IMR-90 (cell line): ENCODE measurements at regions not wholly inside any gene's neighbourhood (a gene's known extent, or its start where the extent isn't known, plus 50 kb on each side); places are given as distances from the start of the nearest gene placed in this dataset.

Source experiments
- ATAC-seq: fragments of 200-7000 bp; cut with Tn5 transposase; 2 replicates; pipeline ENCODE4 v1.9.1; 2020; ENCODE audit warnings: low read depth, mild to moderate bottlenecking, moderate library complexity
- BruUV-seq: library from RNA; stranded (reverse); fragments of 400-500 nt; replicated peaks from 2 replicates; lab custom pipeline; 2021; lab: Mats Ljungman, UMichigan
- CTCF ChIA-PET: fragments of 300-600 bp; formaldehyde crosslinking; extraction: SDS; loops from one replicate; lab custom pipeline; 2021; ENCODE audit warnings: antibody characterized with exemption; lab: Yijun Ruan, JAX
- POLR2A ChIA-PET: fragments of 300-600 bp; sonication (Branson Sonifier 250); formaldehyde crosslinking; loops from one replicate; lab custom pipeline; 2022; ENCODE audit warnings: antibody characterized with exemption; ENCODE audit not compliant: unreplicated experiment; lab: Charles Lee
- DNase-seq: peaks from one replicate; pipeline ENCODE4 v3.0.0; 2013
- H2AFZ ChIP-seq: replicated peaks from 2 replicates; pipeline ENCODE3; 2013; ENCODE audit warnings: low read length, mild to moderate bottlenecking; ENCODE audit not compliant: poor library complexity
- H2AK5ac ChIP-seq: 2 replicates; pipeline ENCODE4 v1.6.1; 2013; ENCODE audit warnings: low read depth, low read length, inconsistent platforms
- H2AK9ac ChIP-seq: replicated peaks from 2 replicates; pipeline ENCODE3; 2013; ENCODE audit warnings: mild to moderate bottlenecking, low read depth, low read length, moderate library complexity; ENCODE audit not compliant: poor library complexity
- H2BK120ac ChIP-seq: 2 replicates; pipeline ENCODE4 v1.6.1; 2013; ENCODE audit warnings: low read depth, low read length, inconsistent platforms
- H2BK15ac ChIP-seq: 3 replicates; pipeline ENCODE4 v1.6.1; 2013; ENCODE audit warnings: low read depth, low read length, inconsistent platforms
- H2BK20ac ChIP-seq: 2 replicates; pipeline ENCODE4 v1.6.1; 2013; ENCODE audit warnings: low read depth, mild to moderate bottlenecking, inconsistent platforms, low read length, moderate library complexity
- H2BK5ac ChIP-seq: 2 replicates; pipeline ENCODE4 v1.6.1; 2013; ENCODE audit warnings: mild to moderate bottlenecking, low read depth, low read length, inconsistent platforms; ENCODE audit not compliant: poor library complexity, severe bottlenecking
- H3K14ac ChIP-seq: replicated peaks from 2 replicates; pipeline ENCODE4 v1.6.1; 2013; ENCODE audit warnings: low read depth, low read length, inconsistent platforms
- H3K18ac ChIP-seq: 2 replicates; pipeline ENCODE4 v1.6.1; 2013; ENCODE audit warnings: low read depth, low read length, control low read depth
- H3K23ac ChIP-seq: 2 replicates; pipeline ENCODE4 v1.6.1; 2013; ENCODE audit warnings: low read depth, low read length, inconsistent platforms
- H3K27ac ChIP-seq: 2 replicates; pipeline ENCODE4 v1.5.1; 2013; ENCODE audit warnings: mild to moderate bottlenecking, control low read depth, low read length; ENCODE audit not compliant: insufficient read depth
- H3K27me3 ChIP-seq: 2 replicates; pipeline ENCODE4 v1.6.1; 2013; ENCODE audit warnings: low read length; ENCODE audit not compliant: control insufficient read depth, insufficient read depth
- H3K36me3 ChIP-seq: 2 replicates; pipeline ENCODE4 v1.6.1; 2013; ENCODE audit warnings: low read length, mixed read lengths; ENCODE audit not compliant: control insufficient read depth, insufficient read depth
- H3K4ac ChIP-seq: 2 replicates; pipeline ENCODE4 v1.6.1; 2013; ENCODE audit warnings: low read depth, low read length, inconsistent platforms
- H3K4me1 ChIP-seq: 2 replicates; pipeline ENCODE4 v1.6.1; 2013; ENCODE audit warnings: low read length, mixed read lengths; ENCODE audit not compliant: control insufficient read depth, insufficient read depth
- H3K4me2 ChIP-seq: 2 replicates; pipeline ENCODE4 v1.6.1; 2013; ENCODE audit warnings: low read depth, mild to moderate bottlenecking, control low read depth, low read length, moderate library complexity
- H3K4me3 ChIP-seq: 2 replicates; pipeline ENCODE4 v1.5.1; 2013; ENCODE audit warnings: low read depth, mild to moderate bottlenecking, control low read depth, low read length, moderate library complexity; ENCODE audit not compliant: insufficient read depth
- H3K56ac ChIP-seq: 2 replicates; pipeline ENCODE4 v1.6.1; 2013; ENCODE audit warnings: low read length, inconsistent platforms; ENCODE audit not compliant: insufficient read depth; ENCODE audit errors: extremely low read depth
- H3K79me1 ChIP-seq, 2 experiments: 2 replicates each; pipeline ENCODE4 v1.6.1; 2013; ENCODE audit warnings: low read length in 2 of 2, inconsistent platforms in 1 of 2, low read depth in 1 of 2
- H3K9ac ChIP-seq: 2 replicates; pipeline ENCODE4 v1.6.1; 2013; ENCODE audit warnings: low read depth, low read length, control low read depth
- H3K9me1 ChIP-seq: 2 replicates; pipeline ENCODE4 v1.6.1; 2013; ENCODE audit warnings: low read length, inconsistent platforms; ENCODE audit not compliant: insufficient read depth
- H3K9me3 ChIP-seq: 2 replicates; pipeline ENCODE4 v1.6.1; 2013; ENCODE audit warnings: low read length; ENCODE audit not compliant: control insufficient read depth, insufficient read depth
- H4K20me1 ChIP-seq: 2 replicates; pipeline ENCODE4 v1.6.1; 2013; ENCODE audit warnings: low read length, inconsistent platforms; ENCODE audit not compliant: insufficient read depth
- H4K5ac ChIP-seq: 2 replicates; pipeline ENCODE4 v1.6.1; 2013; ENCODE audit warnings: mild to moderate bottlenecking, low read depth, low read length, control low read depth
- H4K8ac ChIP-seq, 2 experiments: 2 replicates each; pipeline ENCODE4 v1.6.1; 2013; ENCODE audit warnings: low read depth in 2 of 2, low read length in 2 of 2, control low read depth in 1 of 2, inconsistent platforms in 1 of 2
- H4K91ac ChIP-seq: 2 replicates; pipeline ENCODE4 v1.6.1; 2013; ENCODE audit warnings: low read depth, low read length, inconsistent platforms; ENCODE audit not compliant: insufficient read depth
- BHLHE40 ChIP-seq: fragments of 150-350 bp; IDR thresholded peaks from 2 replicates; pipeline ENCODE4 v1.6.1; 2016; ENCODE audit warnings: mild to moderate bottlenecking, low read depth, low read length
- CEBPB ChIP-seq: IDR thresholded peaks from 2 replicates; pipeline ENCODE4 v1.6.1; 2012; ENCODE audit warnings: low read depth, low read length, improper control_type of control experiment
- CHD1 ChIP-seq: IDR thresholded peaks from 2 replicates; pipeline ENCODE4 v1.6.1; 2012; ENCODE audit warnings: low read depth, low read length, improper control_type of control experiment
- CTCF ChIP-seq: conservative IDR thresholded peaks from 2 replicates; pipeline ENCODE4 v1.5.1; 2012; ENCODE audit warnings: mild to moderate bottlenecking, low read depth, low read length, improper control_type of control experiment
- FOS ChIP-seq: fragments of 150-350 bp; IDR thresholded peaks from 2 replicates; pipeline ENCODE4 v1.6.1; 2016; ENCODE audit warnings: low read depth, low read length
- MAFK ChIP-seq: IDR thresholded peaks from 2 replicates; pipeline ENCODE4 v1.6.1; 2012; ENCODE audit warnings: low read depth, low read length, improper control_type of control experiment
- MAZ ChIP-seq: IDR thresholded peaks from 2 replicates; pipeline ENCODE4 v1.6.1; 2012; ENCODE audit warnings: low read depth, mild to moderate bottlenecking, low read length, improper control_type of control experiment, moderate library complexity, borderline replicate concordance
- MXI1 ChIP-seq: IDR thresholded peaks from 2 replicates; pipeline ENCODE4 v1.6.1; 2012; ENCODE audit warnings: low read depth, mild to moderate bottlenecking, low read length, moderate library complexity, borderline replicate concordance
- NFE2L2 ChIP-seq: fragments of 150-350 bp; IDR thresholded peaks from 2 replicates; pipeline ENCODE4 v1.6.1; 2016; ENCODE audit warnings: low read depth, mild to moderate bottlenecking, low read length
- POLR2A ChIP-seq: IDR thresholded peaks from 2 replicates; pipeline ENCODE4 v1.6.1; 2012; ENCODE audit warnings: mild to moderate bottlenecking, low read depth, low read length
- RAD21 ChIP-seq: IDR thresholded peaks from 2 replicates; pipeline ENCODE4 v1.6.1; 2012; ENCODE audit warnings: low read length, improper control_type of control experiment
- RCOR1 ChIP-seq: IDR thresholded peaks from 2 replicates; pipeline ENCODE4 v1.6.1; 2012; ENCODE audit warnings: mild to moderate bottlenecking, low read length, improper control_type of control experiment; ENCODE audit not compliant: insufficient replicate concordance
- RFX5 ChIP-seq: IDR thresholded peaks from 2 replicates; pipeline ENCODE4 v1.8.0; 2012; ENCODE audit warnings: low read depth, mild to moderate bottlenecking, low read length, moderate library complexity
- SMC3 ChIP-seq: fragments of 150-350 bp; IDR thresholded peaks from 2 replicates; pipeline ENCODE4 v1.6.1; 2016; ENCODE audit warnings: low read depth, mild to moderate bottlenecking, antibody characterized with exemption, low read length, moderate library complexity
- USF2 ChIP-seq: fragments of 150-350 bp; IDR thresholded peaks from 2 replicates; pipeline ENCODE4 v1.6.1; 2017; ENCODE audit warnings: mild to moderate bottlenecking, antibody characterized with exemption, low read length, low read depth
- WGBS, 2 experiments: methylation state at CpG; one replicate each; pipeline versions ENCODE4 v1.1.5 to v1.1.7; 2013; ENCODE audit warnings: missing lambda C conversion rate in 2 of 2; ENCODE audit not compliant: insufficient read length in 1 of 2; ENCODE audit errors: extremely low coverage in 2 of 2; 5-methylcytosine and 5-hydroxymethylcytosine counted together
- dilution Hi-C: fragments of 300-500 bp; cut with HindIII; formaldehyde crosslinking; loops from one replicate; pipeline ENCODE4 v1.14.3; 2018; ENCODE audit warnings: low sequenced_read_pairs; ENCODE audit not compliant: unreplicated experiment
- in situ Hi-C: fragments of 300-500 bp; cut with MboI; formaldehyde crosslinking; loops from 3 replicates; pipeline ENCODE4 v1.14.3; 2019; ENCODE audit warnings: low sequenced_read_pairs, inconsistent platforms, mixed read lengths
- intact Hi-C: fragments of 100-400 bp; cut with micrococcal nuclease; formaldehyde crosslinking; loops from 2 replicates; pipeline ENCODE4 v1.10.0; 2022
- TF ChIP-seq, protein P1 (sequence below): fragments of 150-350 bp; IDR thresholded peaks from 2 replicates; pipeline ENCODE4 v1.6.1; 2016; ENCODE audit warnings: low read depth, mild to moderate bottlenecking, low read length, moderate library complexity, borderline replicate concordance

DNA sequence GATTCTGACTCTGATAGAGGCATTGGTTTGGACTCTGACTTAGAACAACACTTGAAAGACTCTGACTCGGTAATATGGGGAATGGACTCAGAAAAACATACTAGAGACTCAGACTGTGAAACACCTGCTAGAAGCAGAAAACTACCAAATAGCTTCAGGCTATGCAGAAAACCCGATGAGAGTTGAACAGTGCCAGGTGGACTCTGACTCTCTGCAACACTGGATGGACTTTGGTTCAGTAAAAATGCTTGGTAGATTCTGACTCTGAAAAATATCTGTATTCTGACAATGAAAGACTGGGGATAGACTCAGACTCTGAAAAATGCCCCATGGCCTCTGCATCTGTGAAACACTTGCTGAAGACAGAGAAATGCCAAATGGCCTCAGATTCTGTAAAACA, 215.1 kb upstream of the HDX start:
- Histone ChIP-seq H3K4ac (no peak overlapping the region), H2AK9ac (no peak overlapping the region), H2AFZ (no peak overlapping the region), H2BK15ac (no peak overlapping the region), H3K14ac (no peak overlapping the region), H3K4me2 (no peak overlapping the region), H3K9me1 (no peaks in the 10 kb centered on the region), H2AK5ac (no peak overlapping the region), H2BK120ac (no peak overlapping the region), H3K56ac (no peak overlapping the region), H3K18ac (no peak overlapping the region), H4K8ac (no peak overlapping the region), H3K27me3 (no peaks in the 10 kb centered on the region), H3K4me3 (no peak overlapping the region), H3K9ac (no peak overlapping the region), H4K91ac (no peak overlapping the region), H3K4me1 (no peaks in the 10 kb centered on the region), H2BK20ac (no peak overlapping the region), H3K23ac (no peak overlapping the region), H2BK5ac (no peak overlapping the region), H3K9me3 (no peaks in the 10 kb centered on the region), H3K36me3 (no peaks in the 10 kb centered on the region), H3K27ac (no peak overlapping the region), H4K5ac (no peak overlapping the region), H4K20me1 (no peaks in the 10 kb centered on the region), H3K79me1 (no peaks in the 10 kb centered on the region)
- CTCF ChIA-PET = no interaction called here
- BruUV-seq = no TSS peak
- dilution Hi-C loops = no loop called here
- POLR2A ChIA-PET = no interaction called here
- in situ Hi-C loops = no loop called here
- ATAC-seq (no peak), DNase-seq (no peak)
- no CpG with 5 or more reads among the region's 2 CpGs for WGBS, 2 experiments
- intact Hi-C loops = no loop called here
- TF ChIP-seq CHD1 (no peak), NFE2L2 (no peak), CEBPB (no peak), RFX5 (no peak), BHLHE40 (no peak), FOS (no peak), CTCF (no peak), SMC3 (no peak), POLR2A (no peak), RAD21 (no peak), USF2 (no peak), RCOR1 (no peak), MAZ (no peak), MXI1 (no peak), MAFK (no peak)
- TF ChIP-seq, protein P1, sequence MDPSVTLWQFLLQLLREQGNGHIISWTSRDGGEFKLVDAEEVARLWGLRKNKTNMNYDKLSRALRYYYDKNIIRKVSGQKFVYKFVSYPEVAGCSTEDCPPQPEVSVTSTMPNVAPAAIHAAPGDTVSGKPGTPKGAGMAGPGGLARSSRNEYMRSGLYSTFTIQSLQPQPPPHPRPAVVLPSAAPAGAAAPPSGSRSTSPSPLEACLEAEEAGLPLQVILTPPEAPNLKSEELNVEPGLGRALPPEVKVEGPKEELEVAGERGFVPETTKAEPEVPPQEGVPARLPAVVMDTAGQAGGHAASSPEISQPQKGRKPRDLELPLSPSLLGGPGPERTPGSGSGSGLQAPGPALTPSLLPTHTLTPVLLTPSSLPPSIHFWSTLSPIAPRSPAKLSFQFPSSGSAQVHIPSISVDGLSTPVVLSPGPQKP = no peak
